ENCODE measurements at regions not wholly inside any gene's neighbourhood (a gene's known extent, or its start where the extent isn't known, plus 50 kb on each side); places are given as distances from the start of the nearest gene placed in this dataset.

- no peak for TF ChIP-seq CTCF (IDR thresholded peaks at IDR 0.05; ENCODE audit: low read depth, low read length, missing control alignments)
- DNase-seq (ENCODE audit: low read depth): no peak
- in situ Hi-C loops (cut with HindIII; ENCODE audit: low sequenced_read_pairs): no loop called here
- H3K4me3 ChIP-seq (ENCODE audit: low read depth, low read length): no peak overlapping the region
Measured at GRCh38 chr2:72000110-72000509, 147.6 kb downstream of the CYP26B1 start.

GRCh38 chr2:71999580-71999979, 148.1 kb downstream of the CYP26B1 start:
- no peak for DNase-seq (ENCODE audit: low read depth)
- no peak overlapping the region for H3K4me3 ChIP-seq (ENCODE audit: low read depth, low read length)
- no peak for TF ChIP-seq CTCF (IDR thresholded peaks at IDR 0.05; ENCODE audit: low read depth, low read length, missing control alignments)
- in situ Hi-C loops (cut with HindIII; ENCODE audit: low sequenced_read_pairs): no loop called here

- in situ Hi-C loops (cut with HindIII; ENCODE audit: low sequenced_read_pairs): no loop called here
Measured at GRCh38 chr2:71997843-71998242, 149.8 kb downstream of the CYP26B1 start.

GRCh38 chr2:71995067-71995665, 152.5 kb downstream of the CYP26B1 start:
- in situ Hi-C loops (cut with HindIII; ENCODE audit: low sequenced_read_pairs): no loop called here
- H3K4me3 ChIP-seq (ENCODE audit: low read depth, low read length): no peak overlapping the region
- no peak for DNase-seq (ENCODE audit: low read depth)
- TF ChIP-seq CTCF (IDR thresholded peaks at IDR 0.05; ENCODE audit: low read depth, low read length, missing control alignments): peak; percentile 30

More at GRCh38 chr2:71997843-71998242, 149.8 kb downstream of the CYP26B1 start:
- DNase-seq (ENCODE audit: low read depth): no peak
- H3K4me3 ChIP-seq (ENCODE audit: low read depth, low read length): no peak overlapping the region
- TF ChIP-seq CTCF (IDR thresholded peaks at IDR 0.05; ENCODE audit: low read depth, low read length, missing control alignments): no peak

GRCh38 chr2:71992036-71992435, 155.6 kb downstream of the CYP26B1 start:
- in situ Hi-C loops (cut with HindIII; ENCODE audit: low sequenced_read_pairs): no loop called here
- TF ChIP-seq CTCF (IDR thresholded peaks at IDR 0.05; ENCODE audit: low read depth, low read length, missing control alignments): no peak
- no peak for DNase-seq (ENCODE audit: low read depth)
- no peak overlapping the region for H3K4me3 ChIP-seq (ENCODE audit: low read depth, low read length)

GRCh38 chr2:71991397-71991796, 156.3 kb downstream of the CYP26B1 start:
- no peak for DNase-seq (ENCODE audit: low read depth)
- H3K4me3 ChIP-seq (ENCODE audit: low read depth, low read length): no peak overlapping the region
- in situ Hi-C loops (cut with HindIII; ENCODE audit: low sequenced_read_pairs): no loop called here
- TF ChIP-seq CTCF (IDR thresholded peaks at IDR 0.05; ENCODE audit: low read depth, low read length, missing control alignments): no peak
